H9 (cell line): ENCODE measurements at regions not wholly inside any gene's neighbourhood (a gene's known extent, or its start where the extent isn't known, plus 50 kb on each side); places are given as distances from the start of the nearest gene placed in this dataset.

Source experiments
- DNase-seq: peaks from one replicate; pipeline ENCODE4 v3.0.0-alpha.2; 2017
- H2AFZ ChIP-seq: one replicate; pipeline ENCODE4 v1.6.1; 2013; ENCODE audit warnings: mild to moderate bottlenecking, low read length, control low read depth, moderate library complexity
- H2AK5ac ChIP-seq: 2 replicates; pipeline ENCODE4 v1.6.1; 2013; ENCODE audit warnings: low read length, control low read depth, mixed read lengths; ENCODE audit not compliant: insufficient read length
- H2BK120ac ChIP-seq: one replicate; pipeline ENCODE4 v1.6.1; 2013; ENCODE audit warnings: low read depth, mild to moderate bottlenecking, low read length, control low read depth, inconsistent platforms; ENCODE audit not compliant: poor library complexity, severe bottlenecking
- H2BK12ac ChIP-seq: 2 replicates; pipeline ENCODE4 v1.6.1; 2013; ENCODE audit warnings: low read length, control low read depth, mixed read lengths, low read depth; ENCODE audit not compliant: insufficient read length
- H2BK15ac ChIP-seq: 2 replicates; pipeline ENCODE4 v1.6.1; 2013; ENCODE audit warnings: low read depth, low read length, control low read depth
- H2BK20ac ChIP-seq: one replicate; pipeline ENCODE4 v1.6.1; 2013; ENCODE audit warnings: low read depth, mild to moderate bottlenecking, low read length, control low read depth, inconsistent platforms; ENCODE audit not compliant: poor library complexity, severe bottlenecking
- H2BK5ac ChIP-seq: 2 replicates; pipeline ENCODE4 v1.6.1; 2013; ENCODE audit warnings: low read length, control low read depth, mixed read lengths; ENCODE audit not compliant: insufficient read length
- H3K14ac ChIP-seq: 2 replicates; pipeline ENCODE4 v1.6.1; 2013; ENCODE audit warnings: low read length, control low read depth; ENCODE audit not compliant: insufficient read depth
- H3K18ac ChIP-seq: 2 replicates; pipeline ENCODE4 v1.6.1; 2013; ENCODE audit warnings: low read depth, mild to moderate bottlenecking, mixed read lengths, low read length, control low read depth; ENCODE audit not compliant: insufficient read length
- H3K23ac ChIP-seq: 2 replicates; pipeline ENCODE4 v1.6.1; 2013; ENCODE audit warnings: low read length, control low read depth, mixed read lengths, low read depth; ENCODE audit not compliant: insufficient read length
- H3K23me2 ChIP-seq: 2 replicates; pipeline ENCODE4 v1.6.1; 2013; ENCODE audit warnings: low read depth, mild to moderate bottlenecking, mixed read lengths, low read length, control low read depth; ENCODE audit not compliant: insufficient read length, poor library complexity, severe bottlenecking
- H3K27ac ChIP-seq: 2 replicates; pipeline ENCODE4 v1.5.1; 2013; ENCODE audit warnings: low read length, control low read depth, mixed read lengths, low read depth; ENCODE audit not compliant: insufficient read length
- H3K27me3 ChIP-seq: 2 replicates; pipeline ENCODE4 v1.6.1; 2013; ENCODE audit warnings: low read length, control low read depth, inconsistent platforms; ENCODE audit not compliant: insufficient read depth
- H3K4ac ChIP-seq: 2 replicates; pipeline ENCODE4 v1.6.1; 2013; ENCODE audit warnings: low read depth, mild to moderate bottlenecking, control low read depth, inconsistent platforms, low read length, moderate library complexity
- H3K4me1 ChIP-seq: 2 replicates; pipeline ENCODE4 v1.6.1; 2013; ENCODE audit warnings: low read length, control low read depth, inconsistent platforms; ENCODE audit not compliant: insufficient read depth
- H3K4me2 ChIP-seq: 2 replicates; pipeline ENCODE4 v1.6.1; 2013; ENCODE audit warnings: low read length, control low read depth, mixed read lengths; ENCODE audit not compliant: insufficient read length, insufficient read depth
- H3K56ac ChIP-seq: 2 replicates; pipeline ENCODE4 v1.6.1; 2013; ENCODE audit warnings: low read depth, mild to moderate bottlenecking, mixed read lengths, low read length, control low read depth; ENCODE audit not compliant: insufficient read length
- H3K79me1 ChIP-seq: 2 replicates; pipeline ENCODE4 v1.6.1; 2013; ENCODE audit warnings: low read depth, mild to moderate bottlenecking, moderate library complexity, low read length, control low read depth, inconsistent platforms; ENCODE audit not compliant: insufficient read depth, poor library complexity, severe bottlenecking
- H3K79me2 ChIP-seq: 2 replicates; pipeline ENCODE4 v1.6.1; 2013; ENCODE audit warnings: low read length, control low read depth, inconsistent platforms; ENCODE audit not compliant: insufficient read depth
- H3K9ac ChIP-seq: 2 replicates; pipeline ENCODE4 v1.6.1; 2013; ENCODE audit warnings: low read length, control low read depth, mixed read lengths; ENCODE audit not compliant: insufficient read length; ENCODE audit errors: extremely low read depth
- H3K9me3 ChIP-seq: one replicate; pipeline ENCODE4 v1.6.1; 2013; ENCODE audit warnings: low read depth, low read length, inconsistent platforms; ENCODE audit not compliant: control insufficient read depth
- H3T11ph ChIP-seq: one replicate; pipeline ENCODE4 v1.6.1; 2013; ENCODE audit warnings: mild to moderate bottlenecking, low read length, control low read depth, inconsistent platforms
- H4K20me1 ChIP-seq: one replicate; pipeline ENCODE4 v1.6.1; 2013; ENCODE audit not compliant: control insufficient read depth, insufficient read length, insufficient read depth
- H4K5ac ChIP-seq: 2 replicates; pipeline ENCODE4 v1.6.1; 2013; ENCODE audit warnings: low read depth, mild to moderate bottlenecking, mixed read lengths, low read length, control low read depth; ENCODE audit not compliant: insufficient read length
- H4K8ac ChIP-seq: replicated peaks from 2 replicates; pipeline ENCODE4 v1.6.1; 2013; ENCODE audit warnings: low read length, control low read depth, mixed read lengths, low read depth; ENCODE audit not compliant: insufficient read length
- H4K91ac ChIP-seq: 2 replicates; pipeline ENCODE4 v1.6.1; 2013; ENCODE audit warnings: low read depth, mild to moderate bottlenecking, moderate library complexity, mixed read lengths, low read length, control low read depth; ENCODE audit not compliant: insufficient read length
- H3K27ac Mint-ChIP-seq, 3 experiments: 2 replicates in 2 of 3; 3 replicates in 1 of 3; pipeline ENCODE4 v1.8.0; 2020 to 2021; ENCODE audit warnings: mixed read lengths in 3 of 3, mild to moderate bottlenecking in 1 of 3, moderate library complexity in 1 of 3
- H3K27me3 Mint-ChIP-seq: 2 replicates; pipeline ENCODE4 v1.8.0; 2021; ENCODE audit warnings: low read depth, mild to moderate bottlenecking, moderate library complexity, mixed read lengths
- H3K36me3 Mint-ChIP-seq, 3 experiments: 2 replicates in 2 of 3; 3 replicates in 1 of 3; pipeline ENCODE4 v1.8.0; 2020 to 2021; ENCODE audit warnings: low read depth in 3 of 3, mixed read lengths in 3 of 3; ENCODE audit not compliant: insufficient read depth in 1 of 3
- H3K4me1 Mint-ChIP-seq, 2 experiments: 2 replicates each; pipeline ENCODE4 v1.8.0; 2020; ENCODE audit warnings: mixed read lengths in 2 of 2
- H3K4me3 Mint-ChIP-seq, 2 experiments: 2 replicates in 1 of 2; 3 replicates in 1 of 2; pipeline ENCODE4 v1.8.0; 2020 to 2021; ENCODE audit warnings: mild to moderate bottlenecking in 2 of 2, mixed read lengths in 2 of 2, moderate library complexity in 1 of 2
- H3K9me3 Mint-ChIP-seq, 2 experiments: 2 replicates in 1 of 2; 3 replicates in 1 of 2; pipeline ENCODE4 v1.8.0; 2020; ENCODE audit warnings: mild to moderate bottlenecking in 2 of 2, mixed read lengths in 2 of 2, moderate library complexity in 1 of 2
- WGBS: extraction: QIAGEN DNeasy Blood & Tissue Kit; methylation state at CpG from one replicate; pipeline ENCODE4 v1.1.7; 2013; ENCODE audit warnings: missing lambda C conversion rate, low lambda C conversion rate, mixed read lengths; ENCODE audit not compliant: insufficient read length; ENCODE audit errors: extremely low coverage; 5-methylcytosine and 5-hydroxymethylcytosine counted together
- TF ChIP-seq, protein P1 (sequence below): fragments of 200-600 bp; sonication (generic); conservative IDR thresholded peaks from 3 replicates; pipeline ENCODE4 v1.8.0; 2021; ENCODE audit warnings: antibody characterized with exemption, mild to moderate bottlenecking

DNA sequence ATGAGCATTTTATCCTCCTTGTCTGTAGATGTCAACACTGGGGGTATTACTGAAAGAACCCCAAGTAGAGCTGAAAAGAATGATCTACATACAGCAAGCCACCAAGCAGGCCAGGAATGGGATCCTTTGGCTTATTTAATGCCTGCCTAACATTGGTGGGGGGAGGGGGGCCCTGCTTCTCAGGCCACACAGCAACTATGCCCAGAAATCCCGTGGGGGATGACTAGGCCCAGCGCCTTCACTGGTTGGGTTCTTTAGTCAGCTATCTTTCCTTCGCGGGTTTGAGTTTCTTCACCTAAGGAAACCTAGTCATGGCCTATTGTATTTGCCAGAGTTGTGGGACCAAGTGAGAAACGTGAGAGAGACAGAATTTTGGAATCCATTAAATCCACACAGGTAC is 80.5 kb downstream of the CCNA1 start:
- Histone ChIP-seq H3K79me1 (no peaks in the 10 kb centered on the region), H4K91ac (no peak overlapping the region), H4K5ac (no peak overlapping the region), H3K14ac (no peak overlapping the region), H3K79me2 (no peaks in the 10 kb centered on the region), H2BK15ac (no peak overlapping the region), H3K4me1 (no peaks in the 10 kb centered on the region), H3K9ac (no peak overlapping the region), H3K4me2 (no peak overlapping the region), H2BK20ac (no peak overlapping the region), H3K23ac (no peak overlapping the region), H3T11ph (no peak overlapping the region), H2AFZ (no peak overlapping the region), H4K20me1 (no peaks in the 10 kb centered on the region), H3K18ac (no peak overlapping the region), H3K27me3 (no peaks in the 10 kb centered on the region; the same call in 1 of the 2 replicates), H4K8ac (no peak overlapping the region), H2AK5ac (no peak overlapping the region), H3K23me2 (no peaks in the 10 kb centered on the region), H2BK12ac (no peak overlapping the region), H2BK5ac (no peak overlapping the region), H3K56ac (no peak overlapping the region), H3K27ac (no peak overlapping the region), H3K4ac (no peak overlapping the region), H2BK120ac (no peak overlapping the region), H3K9me3 (no peaks in the 10 kb centered on the region)
- H3K27ac Mint-ChIP-seq, result no peak overlapping the region
- no peaks in the 10 kb centered on the region for H3K9me3 Mint-ChIP-seq
- H3K4me1 Mint-ChIP-seq, result peaks cover 6 to 7% of the 10 kb centered on the region in 2 experiments
- no peaks in the 10 kb centered on the region for H3K27me3 Mint-ChIP-seq
- TF ChIP-seq, protein P1, sequence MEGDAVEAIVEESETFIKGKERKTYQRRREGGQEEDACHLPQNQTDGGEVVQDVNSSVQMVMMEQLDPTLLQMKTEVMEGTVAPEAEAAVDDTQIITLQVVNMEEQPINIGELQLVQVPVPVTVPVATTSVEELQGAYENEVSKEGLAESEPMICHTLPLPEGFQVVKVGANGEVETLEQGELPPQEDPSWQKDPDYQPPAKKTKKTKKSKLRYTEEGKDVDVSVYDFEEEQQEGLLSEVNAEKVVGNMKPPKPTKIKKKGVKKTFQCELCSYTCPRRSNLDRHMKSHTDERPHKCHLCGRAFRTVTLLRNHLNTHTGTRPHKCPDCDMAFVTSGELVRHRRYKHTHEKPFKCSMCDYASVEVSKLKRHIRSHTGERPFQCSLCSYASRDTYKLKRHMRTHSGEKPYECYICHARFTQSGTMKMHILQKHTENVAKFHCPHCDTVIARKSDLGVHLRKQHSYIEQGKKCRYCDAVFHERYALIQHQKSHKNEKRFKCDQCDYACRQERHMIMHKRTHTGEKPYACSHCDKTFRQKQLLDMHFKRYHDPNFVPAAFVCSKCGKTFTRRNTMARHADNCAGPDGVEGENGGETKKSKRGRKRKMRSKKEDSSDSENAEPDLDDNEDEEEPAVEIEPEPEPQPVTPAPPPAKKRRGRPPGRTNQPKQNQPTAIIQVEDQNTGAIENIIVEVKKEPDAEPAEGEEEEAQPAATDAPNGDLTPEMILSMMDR, result no peak
- H3K4me3 Mint-ChIP-seq, result no peak overlapping the region
- WGBS, result no CpG with 5 or more reads among the region's 5 CpGs
- H3K36me3 Mint-ChIP-seq, result no peaks in the 10 kb centered on the region
- no peak for DNase-seq
